ENCODE measurements at regions not wholly inside any gene's neighbourhood (a gene's known extent, or its start where the extent isn't known, plus 50 kb on each side); places are given as distances from the start of the nearest gene placed in this dataset.

DNA sequence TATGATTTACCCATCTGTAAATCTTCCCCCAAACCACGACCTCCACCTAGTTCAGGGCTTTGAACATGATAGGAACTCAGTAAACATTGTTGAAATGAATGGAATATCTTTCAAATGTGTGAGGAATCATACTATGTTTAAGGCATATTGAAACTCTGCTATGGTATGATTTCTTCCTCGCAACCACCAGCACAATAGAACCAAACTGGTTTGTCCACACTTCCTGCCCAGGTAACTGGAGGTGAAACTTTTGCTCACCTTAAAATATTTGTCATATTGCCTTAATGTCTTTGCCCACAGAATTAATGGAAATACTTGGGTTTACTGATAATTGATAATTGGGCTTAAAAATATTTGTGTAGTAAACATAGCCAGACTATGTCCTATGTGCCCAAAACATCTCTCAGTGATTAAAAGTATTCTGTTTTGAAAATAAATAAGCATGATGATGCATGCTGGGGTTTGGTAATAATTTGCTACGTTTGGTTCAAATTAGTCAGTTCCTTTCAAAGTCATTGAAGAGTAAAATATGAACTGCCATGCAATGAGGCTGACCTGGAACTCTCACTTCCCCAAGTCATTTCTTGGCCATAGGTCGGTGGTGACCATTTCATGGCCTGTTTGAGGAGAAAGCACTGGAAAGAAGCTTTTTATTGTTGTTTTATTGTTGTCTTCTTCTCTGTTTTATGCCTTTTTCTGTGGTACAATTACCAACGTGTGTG, 73.3 kb downstream of the TNFSF18 start:
- ATAC-seq (ENCODE audit: poor library complexity) (no peak), DNase-seq (no peak)
- intact Hi-C loops (cut with DNase I) = no loop called here

GRCh38 chr1:172978595-172978994, 72.1 kb downstream of the TNFSF18 start:
- intact Hi-C loops (cut with DNase I) = no loop called here
- no peak for ATAC-seq (ENCODE audit: poor library complexity)
- DNase-seq = no peak

- no peak for DNase-seq
- no peak for ATAC-seq (ENCODE audit: poor library complexity)
- intact Hi-C loops (cut with DNase I) = no loop called here
Measured at GRCh38 chr1:172979828-172980227, 70.9 kb downstream of the TNFSF18 start.

- intact Hi-C loops (cut with DNase I) = no loop called here
- DNase-seq (no peak), ATAC-seq (ENCODE audit: poor library complexity) (no peak)
Measured at GRCh38 chr1:172980456-172980855, 70.3 kb downstream of the TNFSF18 start.

DNA sequence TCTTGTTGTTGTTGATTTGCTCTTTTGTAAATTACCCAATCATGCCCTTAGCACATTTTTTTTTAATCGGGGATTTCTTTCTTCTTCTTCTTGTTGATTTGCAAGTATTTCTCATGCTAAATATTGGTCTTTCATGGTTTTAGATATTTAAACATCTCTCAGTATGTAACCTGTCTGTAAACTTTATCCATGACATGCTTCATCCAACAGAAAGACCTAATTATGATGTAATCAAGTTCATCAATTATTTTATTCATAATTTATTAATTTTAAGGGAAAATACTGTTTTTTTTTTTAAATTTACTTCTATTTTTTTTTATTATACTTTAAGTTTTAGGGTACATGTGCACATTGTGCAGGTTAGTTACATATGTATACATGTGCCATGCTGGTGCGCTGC, 69.8 kb downstream of the TNFSF18 start:
- intact Hi-C loops (cut with DNase I) = no loop called here
- no peak for ATAC-seq (ENCODE audit: poor library complexity)
- DNase-seq = no peak
